GM21576 (cell line): ENCODE measurements at regions not wholly inside any gene's neighbourhood (a gene's known extent, or its start where the extent isn't known, plus 50 kb on each side); places are given as distances from the start of the nearest gene placed in this dataset.
"Not testable (repeated sequence)": the region's sequence is repeated elsewhere in the genome, so short reads cannot be mapped to it uniquely, and the experiment has no call there.

Experiments
- ATAC-seq: cut with Tn5 transposase; IDR thresholded peaks from one replicate; pipeline ENCODE4 v1.9.1; 2021; ENCODE audit warnings: mild to moderate bottlenecking, moderate library complexity; ENCODE audit not compliant: unreplicated experiment

GRCh38 chr9:15047028-15047551 lies 136.9 kb upstream of the FREM1 start:
- ATAC-seq = no peak

GRCh38 chr9:15033316-15033715 lies 123.1 kb upstream of the FREM1 start:
- ATAC-seq = no peak

- no peak for ATAC-seq
Measured at GRCh38 chr9:15032860-15033259, 122.6 kb upstream of the FREM1 start.

GRCh38 chr9:15021146-15021545 lies 110.9 kb upstream of the FREM1 start:
- no peak for ATAC-seq

- ATAC-seq = no peak
Measured at GRCh38 chr9:15018096-15018637, 107.9 kb upstream of the FREM1 start.

GRCh38 chr9:15010581-15010980 lies 100.4 kb upstream of the FREM1 start:
- ATAC-seq = no peak

- ATAC-seq = no peak
Measured at GRCh38 chr9:15007698-15008097, 97.5 kb upstream of the FREM1 start.

GRCh38 chr9:14994738-14995137 lies 84.5 kb upstream of the FREM1 start:
- no peak for ATAC-seq

- no peak for ATAC-seq
Measured at GRCh38 chr9:14993901-14994554, 83.8 kb upstream of the FREM1 start.

- no peak for ATAC-seq
Measured at GRCh38 chr9:14993061-14993800, 83.0 kb upstream of the FREM1 start.

GRCh38 chr9:14992516-14992915 lies 82.3 kb upstream of the FREM1 start:
- no peak for ATAC-seq

- ATAC-seq = no peak
Measured at GRCh38 chr9:14992081-14992480, 81.9 kb upstream of the FREM1 start.

- ATAC-seq = not testable (repeated sequence)
Measured at GRCh38 chr9:14990647-14991046, 80.4 kb upstream of the FREM1 start.

GRCh38 chr9:14989811-14990210 lies 79.6 kb upstream of the FREM1 start:
- ATAC-seq = no peak

GRCh38 chr9:14989336-14989735 lies 79.1 kb upstream of the FREM1 start:
- ATAC-seq = not testable (repeated sequence)

GRCh38 chr9:14987858-14988257 lies 77.6 kb upstream of the FREM1 start:
- ATAC-seq = no peak

GRCh38 chr9:14985419-14985818 lies 75.2 kb upstream of the FREM1 start:
- no peak for ATAC-seq

- ATAC-seq = no peak
Measured at GRCh38 chr9:14983599-14983998, 73.4 kb upstream of the FREM1 start.

- no peak for ATAC-seq
Measured at GRCh38 chr9:14981291-14981950, 71.2 kb upstream of the FREM1 start.

- no peak for ATAC-seq
Measured at GRCh38 chr9:14978022-14979000, 68.1 kb upstream of the FREM1 start.
